ENCODE measurements at regions not wholly inside any gene's neighbourhood (a gene's known extent, or its start where the extent isn't known, plus 50 kb on each side); places are given as distances from the start of the nearest gene placed in this dataset.

- H3K27ac ChIP-seq, result no peak overlapping the region
- 61% methylated on average over 8 of the region's 8 CpGs for WGBS, 2 donors
- intact Hi-C loops (cut with DNase I), result no loop called here
- no peak for DNase-seq
- no peak for TF ChIP-seq EP300 (IDR thresholded peaks at IDR 0.05)
- no peak for TF ChIP-seq CTCF (IDR thresholded peaks at IDR 0.05)
- no peak for TF ChIP-seq POLR2A (IDR thresholded peaks at IDR 0.05)
- no peak for TF ChIP-seq POLR2AphosphoS5 (IDR thresholded peaks at IDR 0.05)
- H3K27me3 ChIP-seq, result no peaks in the 10 kb centered on the region
- no peaks in the 10 kb centered on the region for H3K4me1 ChIP-seq
- no peak overlapping the region for H3K4me3 ChIP-seq
- no peaks in the 10 kb centered on the region for H3K36me3 ChIP-seq
- no peaks in the 10 kb centered on the region for H3K9me3 ChIP-seq
Observed at GRCh38 chrX:5644776-5645175, 583.9 kb downstream of the NLGN4X start.

GRCh38 chrX:5640071-5640470 is 588.6 kb downstream of the NLGN4X start:
- intact Hi-C loops (cut with DNase I), result no loop called here
- TF ChIP-seq POLR2AphosphoS5 (IDR thresholded peaks at IDR 0.05), result no peak
- TF ChIP-seq CTCF (IDR thresholded peaks at IDR 0.05), result no peak
- TF ChIP-seq POLR2A (IDR thresholded peaks at IDR 0.05), result no peak
- no peak for TF ChIP-seq EP300 (IDR thresholded peaks at IDR 0.05)

GRCh38 chrX:5638572-5638971 is 590.1 kb downstream of the NLGN4X start:
- Histone ChIP-seq H3K4me3 (no peak overlapping the region), H3K4me1 (no peaks in the 10 kb centered on the region), H3K27ac (no peak overlapping the region), H3K36me3 (no peaks in the 10 kb centered on the region), H3K9me3 (no peaks in the 10 kb centered on the region), H3K27me3 (no peaks in the 10 kb centered on the region)
- WGBS, 2 donors, result 87 to 88% methylated on average over 7 of the region's 7 CpGs
- DNase-seq, result no peak
- intact Hi-C loops (cut with DNase I), result no loop called here
- TF ChIP-seq CTCF (IDR thresholded peaks at IDR 0.05), result no peak
- no peak for TF ChIP-seq POLR2AphosphoS5 (IDR thresholded peaks at IDR 0.05)

More at GRCh38 chrX:5640071-5640470, 588.6 kb downstream of the NLGN4X start:
- Histone ChIP-seq H3K4me3 (no peak overlapping the region), H3K27me3 (no peaks in the 10 kb centered on the region), H3K9me3 (no peaks in the 10 kb centered on the region), H3K27ac (no peak overlapping the region), H3K36me3 (no peaks in the 10 kb centered on the region), H3K4me1 (no peaks in the 10 kb centered on the region)
- DNase-seq, result no peak
- 85 to 89% methylated on average over 4 of the region's 4 CpGs for WGBS, 2 donors

GRCh38 chrX:5632887-5633286 is 595.8 kb downstream of the NLGN4X start:
- no peaks in the 10 kb centered on the region for H3K9me3 ChIP-seq
- no peak for TF ChIP-seq POLR2A (IDR thresholded peaks at IDR 0.05)
- TF ChIP-seq POLR2AphosphoS5 (IDR thresholded peaks at IDR 0.05), result no peak
- TF ChIP-seq CTCF (IDR thresholded peaks at IDR 0.05), result no peak
- TF ChIP-seq EP300 (IDR thresholded peaks at IDR 0.05), result no peak
- no peaks in the 10 kb centered on the region for H3K4me1 ChIP-seq
- DNase-seq, result no peak
- no peak overlapping the region for H3K27ac ChIP-seq
- no peaks in the 10 kb centered on the region for H3K36me3 ChIP-seq
- H3K4me3 ChIP-seq, result no peak overlapping the region
- no peaks in the 10 kb centered on the region for H3K27me3 ChIP-seq
- intact Hi-C loops (cut with DNase I), result no loop called here

- no peak for DNase-seq
- H3K9me3 ChIP-seq, result no peaks in the 10 kb centered on the region
- no peaks in the 10 kb centered on the region for H3K27me3 ChIP-seq
- no peaks in the 10 kb centered on the region for H3K36me3 ChIP-seq
- intact Hi-C loops (cut with DNase I), result no loop called here
- H3K4me1 ChIP-seq, result no peaks in the 10 kb centered on the region
- no peak overlapping the region for H3K27ac ChIP-seq
- 47 to 51% methylated on average over 9 of the region's 9 CpGs for WGBS, 2 donors
- H3K4me3 ChIP-seq, result no peak overlapping the region
- no peak for TF ChIP-seq POLR2AphosphoS5 (IDR thresholded peaks at IDR 0.05)
- TF ChIP-seq CTCF (IDR thresholded peaks at IDR 0.05), result no peak
- TF ChIP-seq EP300 (IDR thresholded peaks at IDR 0.05), result no peak
- TF ChIP-seq POLR2A (IDR thresholded peaks at IDR 0.05), result no peak
Observed at GRCh38 chrX:5632061-5632614, 596.5 kb downstream of the NLGN4X start.

All from sigmoid colon (tissue), 6 donors.